ENCODE measurements at regions not wholly inside any gene's neighbourhood (a gene's known extent, or its start where the extent isn't known, plus 50 kb on each side); places are given as distances from the start of the nearest gene placed in this dataset.

- DNase-seq (ENCODE audit: extremely low read depth in 1 of 2, low read depth in 1 of 2): no peak
Measured at GRCh38 chr3:18886331-18886730, 262.0 kb upstream of the KCNH8 start.

GRCh38 chr3:18885612-18886011 is 262.7 kb upstream of the KCNH8 start:
- DNase-seq (ENCODE audit: extremely low read depth in 1 of 2, low read depth in 1 of 2): no peak

GRCh38 chr3:18883571-18883970 is 264.7 kb upstream of the KCNH8 start:
- no peak for DNase-seq (ENCODE audit: extremely low read depth in 1 of 2, low read depth in 1 of 2)

- no peak for DNase-seq (ENCODE audit: extremely low read depth in 1 of 2, low read depth in 1 of 2)
Measured at GRCh38 chr3:18880691-18881090, 267.6 kb upstream of the KCNH8 start.

- DNase-seq (ENCODE audit: extremely low read depth in 1 of 2, low read depth in 1 of 2): no peak
Measured at GRCh38 chr3:18872466-18872865, 275.8 kb upstream of the KCNH8 start.

GRCh38 chr3:18870642-18871041 is 277.7 kb upstream of the KCNH8 start:
- no peak for DNase-seq (ENCODE audit: extremely low read depth in 1 of 2, low read depth in 1 of 2)

- no peak for DNase-seq (ENCODE audit: extremely low read depth in 1 of 2, low read depth in 1 of 2)
Measured at GRCh38 chr3:18870074-18870640, 278.2 kb upstream of the KCNH8 start.

- DNase-seq (ENCODE audit: extremely low read depth in 1 of 2, low read depth in 1 of 2): no peak
Measured at GRCh38 chr3:18868911-18869689, 279.2 kb upstream of the KCNH8 start.

- no peak for DNase-seq (ENCODE audit: extremely low read depth in 1 of 2, low read depth in 1 of 2)
Measured at GRCh38 chr3:18866899-18867298, 281.4 kb upstream of the KCNH8 start.

GRCh38 chr3:18864933-18865731 is 283.2 kb upstream of the KCNH8 start:
- DNase-seq (ENCODE audit: extremely low read depth in 1 of 2, low read depth in 1 of 2): no peak

- DNase-seq (ENCODE audit: extremely low read depth in 1 of 2, low read depth in 1 of 2): no peak
Measured at GRCh38 chr3:18862077-18862476, 286.2 kb upstream of the KCNH8 start.

GRCh38 chr3:18861137-18861536 is 287.2 kb upstream of the KCNH8 start:
- no peak for DNase-seq (ENCODE audit: extremely low read depth in 1 of 2, low read depth in 1 of 2)

- DNase-seq (ENCODE audit: extremely low read depth in 1 of 2, low read depth in 1 of 2): no peak
Measured at GRCh38 chr3:18853269-18853668, 295.0 kb upstream of the KCNH8 start.

GRCh38 chr3:18847583-18848197 is 300.6 kb upstream of the KCNH8 start:
- DNase-seq (ENCODE audit: extremely low read depth in 1 of 2, low read depth in 1 of 2): no peak

GRCh38 chr3:18843983-18844382 is 304.3 kb upstream of the KCNH8 start:
- no peak for DNase-seq (ENCODE audit: extremely low read depth in 1 of 2, low read depth in 1 of 2)

- no peak for DNase-seq (ENCODE audit: extremely low read depth in 1 of 2, low read depth in 1 of 2)
Measured at GRCh38 chr3:18843188-18843587, 305.1 kb upstream of the KCNH8 start.

- DNase-seq (ENCODE audit: extremely low read depth in 1 of 2, low read depth in 1 of 2): no peak
Measured at GRCh38 chr3:18841422-18842343, 306.6 kb upstream of the KCNH8 start.

- DNase-seq (ENCODE audit: extremely low read depth in 1 of 2, low read depth in 1 of 2): no peak
Measured at GRCh38 chr3:18840535-18841137, 307.7 kb upstream of the KCNH8 start.

- DNase-seq (ENCODE audit: extremely low read depth in 1 of 2, low read depth in 1 of 2): no peak
Measured at GRCh38 chr3:18838758-18839157, 309.6 kb upstream of the KCNH8 start.

GRCh38 chr3:18837137-18837755 is 311.1 kb upstream of the KCNH8 start:
- DNase-seq (ENCODE audit: extremely low read depth in 1 of 2, low read depth in 1 of 2): no peak

Measured in activated CD8-positive, alpha-beta memory T cell treated with anti-CD3 and anti-CD28 coated beads for 1 hour (primary cell).